GM06990 (cell line): ENCODE measurements at regions not wholly inside any gene's neighbourhood (a gene's known extent, or its start where the extent isn't known, plus 50 kb on each side); places are given as distances from the start of the nearest gene placed in this dataset.
"Not testable (repeated sequence)": the region's sequence is repeated elsewhere in the genome, so short reads cannot be mapped to it uniquely, and the experiment has no call there.

ENCODE experiments used
- DNase-seq: peaks from one replicate; pipeline ENCODE4 v3.0.0-alpha.2; 2011; ENCODE audit not compliant: insufficient read length; ENCODE audit errors: extremely low read depth
- H3K27me3 ChIP-seq: replicated peaks from 2 replicates; pipeline ENCODE4 v1.6.0; 2011; ENCODE audit warnings: low read length; ENCODE audit not compliant: control insufficient read depth, insufficient read depth
- H3K36me3 ChIP-seq: 2 replicates; pipeline ENCODE4 v1.5.1; 2011; ENCODE audit warnings: low read length; ENCODE audit not compliant: control insufficient read depth, insufficient read depth
- H3K4me3 ChIP-seq: replicated peaks from 2 replicates; pipeline ENCODE4 v1.5.1; 2011; ENCODE audit warnings: low read depth, mild to moderate bottlenecking, control low read depth, low read length
- TF ChIP-seq, protein P1 (sequence below): IDR thresholded peaks from 2 replicates; pipeline ENCODE4 v1.5.1; 2011; ENCODE audit warnings: low read length, control low read depth, mild to moderate bottlenecking, inconsistent platforms; ENCODE audit not compliant: insufficient read depth, poor library complexity, severe bottlenecking

GRCh38 chr7:65722361-65722792 lies 150.5 kb upstream of the VKORC1L1 start:
- DNase-seq, result peak; percentile 30
- no peaks in the 10 kb centered on the region for H3K27me3 ChIP-seq
- TF ChIP-seq, protein P1, sequence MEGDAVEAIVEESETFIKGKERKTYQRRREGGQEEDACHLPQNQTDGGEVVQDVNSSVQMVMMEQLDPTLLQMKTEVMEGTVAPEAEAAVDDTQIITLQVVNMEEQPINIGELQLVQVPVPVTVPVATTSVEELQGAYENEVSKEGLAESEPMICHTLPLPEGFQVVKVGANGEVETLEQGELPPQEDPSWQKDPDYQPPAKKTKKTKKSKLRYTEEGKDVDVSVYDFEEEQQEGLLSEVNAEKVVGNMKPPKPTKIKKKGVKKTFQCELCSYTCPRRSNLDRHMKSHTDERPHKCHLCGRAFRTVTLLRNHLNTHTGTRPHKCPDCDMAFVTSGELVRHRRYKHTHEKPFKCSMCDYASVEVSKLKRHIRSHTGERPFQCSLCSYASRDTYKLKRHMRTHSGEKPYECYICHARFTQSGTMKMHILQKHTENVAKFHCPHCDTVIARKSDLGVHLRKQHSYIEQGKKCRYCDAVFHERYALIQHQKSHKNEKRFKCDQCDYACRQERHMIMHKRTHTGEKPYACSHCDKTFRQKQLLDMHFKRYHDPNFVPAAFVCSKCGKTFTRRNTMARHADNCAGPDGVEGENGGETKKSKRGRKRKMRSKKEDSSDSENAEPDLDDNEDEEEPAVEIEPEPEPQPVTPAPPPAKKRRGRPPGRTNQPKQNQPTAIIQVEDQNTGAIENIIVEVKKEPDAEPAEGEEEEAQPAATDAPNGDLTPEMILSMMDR, result peak; percentile 77

GRCh38 chr7:65727182-65727581 lies 145.7 kb upstream of the VKORC1L1 start:
- not testable (repeated sequence) for H3K36me3 ChIP-seq, H3K4me3 ChIP-seq, DNase-seq, H3K27me3 ChIP-seq

More at GRCh38 chr7:65722361-65722792, 150.5 kb upstream of the VKORC1L1 start:
- Histone ChIP-seq H3K36me3 (no peaks in the 10 kb centered on the region; the same call in none of the 2 replicates), H3K4me3 (no peak overlapping the region)

DNA sequence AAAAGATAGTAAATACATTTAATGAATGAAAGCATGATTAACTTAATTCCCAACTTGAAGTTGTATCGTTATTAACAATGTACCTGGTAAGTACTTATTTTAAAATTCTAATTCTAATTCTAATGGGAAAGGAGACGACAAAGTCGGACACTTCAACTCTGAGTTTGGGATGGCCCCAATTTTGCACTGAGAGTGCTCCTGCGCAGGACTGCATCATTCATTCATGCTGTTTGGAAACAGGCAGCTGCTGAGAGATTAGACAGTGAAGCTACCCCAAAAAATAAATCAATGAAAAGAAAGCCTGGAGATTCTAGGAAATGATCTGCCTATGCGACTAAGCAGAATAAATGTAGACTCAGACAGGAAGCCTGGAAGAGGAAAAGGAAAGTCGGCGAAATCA lies 141.7 kb upstream of the VKORC1L1 start:
- Histone ChIP-seq H3K4me3 (no peak overlapping the region), H3K36me3 (peaks cover 2% of the 10 kb centered on the region), H3K27me3 (no peaks in the 10 kb centered on the region)

DNA sequence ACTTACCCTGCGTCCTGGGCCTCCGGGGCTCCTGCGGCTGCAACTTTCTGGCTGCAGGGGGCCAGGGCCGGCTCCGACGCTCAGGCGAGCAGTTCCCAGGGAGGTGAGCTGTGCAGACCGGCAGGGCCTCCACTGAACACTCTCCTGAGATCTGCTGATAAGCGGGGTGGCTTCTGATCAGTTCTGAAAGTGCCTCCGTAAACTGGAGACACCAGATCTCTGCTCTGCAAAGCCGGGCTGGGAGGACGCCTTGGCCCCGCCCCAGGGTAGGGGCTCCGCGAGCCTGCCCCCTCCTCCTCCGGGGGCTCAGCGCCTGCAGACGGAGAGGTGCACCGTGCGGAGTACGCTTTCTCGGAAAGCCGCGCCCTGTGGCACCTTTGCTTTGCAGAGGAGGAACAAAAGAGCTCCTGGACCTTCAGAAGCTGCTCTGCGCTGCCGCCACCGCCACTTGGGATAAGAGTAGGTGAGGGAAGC lies 141.3 kb upstream of the VKORC1L1 start:
- Histone ChIP-seq H3K36me3 (peaks cover 2% of the 10 kb centered on the region), H3K4me3 (no peak overlapping the region), H3K27me3 (no peaks in the 10 kb centered on the region)
- TF ChIP-seq, protein P1, result no peak
- no peak for DNase-seq

More for the DNA sequence above, 141.7 kb upstream of the VKORC1L1 start:
- TF ChIP-seq, protein P1, result no peak
- DNase-seq, result no peak

DNA sequence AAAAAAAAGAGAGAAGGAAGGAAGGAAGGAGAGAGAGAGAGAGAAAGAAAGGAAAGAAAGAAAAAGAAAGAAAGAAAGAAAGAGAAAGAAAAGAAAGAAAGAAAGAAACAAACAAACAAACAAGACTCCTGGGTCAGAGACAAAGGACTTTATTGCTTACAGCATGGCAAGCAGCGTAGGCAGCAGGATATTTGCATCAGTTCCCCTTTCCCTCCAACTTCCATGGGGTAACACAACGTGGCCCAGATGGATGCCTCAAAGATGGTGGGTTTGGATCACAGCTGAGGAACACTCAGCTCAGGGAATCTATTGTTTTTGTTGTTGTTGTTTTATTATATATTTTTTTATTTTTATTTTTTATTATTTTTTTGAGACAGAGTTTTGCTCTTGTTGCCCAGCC lies 128.5 kb upstream of the VKORC1L1 start:
- TF ChIP-seq, protein P1, result no peak
- Histone ChIP-seq H3K4me3 (no peak overlapping the region), H3K36me3 (peaks cover 2% of the 10 kb centered on the region), H3K27me3 (no peaks in the 10 kb centered on the region)
- DNase-seq, result no peak

- H3K27me3 ChIP-seq, result no peaks in the 10 kb centered on the region
- no peak for DNase-seq
- no peak overlapping the region for H3K4me3 ChIP-seq
- no peaks in the 10 kb centered on the region for H3K36me3 ChIP-seq
- TF ChIP-seq, protein P1, result no peak
Measured at GRCh38 chr7:65746398-65746669, 126.5 kb upstream of the VKORC1L1 start.
